ENCODE measurements at regions not wholly inside any gene's neighbourhood (a gene's known extent, or its start where the extent isn't known, plus 50 kb on each side); places are given as distances from the start of the nearest gene placed in this dataset.

GRCh38 chr7:136302049-136302448 is 324.9 kb upstream of the MTPN start:
- TF ChIP-seq REST (IDR thresholded peaks at IDR 0.05; ENCODE audit: insufficient read depth in 1 of 2, low read depth in 2 of 2, low read length in 1 of 2) (no peak), CTCF (IDR thresholded peaks at IDR 0.05) (no peak), POLR2AphosphoS5 (IDR thresholded peaks at IDR 0.05; ENCODE audit: low read depth, low read length) (no peak), SIN3A (IDR thresholded peaks at IDR 0.05; ENCODE audit: borderline replicate concordance, insufficient read depth, low read depth, low read length) (no peak), TCF7L2 (IDR thresholded peaks at IDR 0.05; ENCODE audit: low read depth, low read length) (no peak)

Measured in Panc1 (cell line).